Head of caudate nucleus (tissue), 42 donors: ENCODE measurements at regions not wholly inside any gene's neighbourhood (a gene's known extent, or its start where the extent isn't known, plus 50 kb on each side); places are given as distances from the start of the nearest gene placed in this dataset.
A peak's percentile ranks its signal among the peaks of the same experiment; 100 is the strongest.

Source experiments
- DNase-seq, 42 donors: peaks; one replicate each; pipeline versions ENCODE4 v3.0.0 to v3.0.0-alpha.2; 2020 to 2021; ENCODE audit warnings: mixed read lengths in 7 of 42
- intact Hi-C: fragments of 100-400 bp; cut with DNase I; formaldehyde crosslinking; loops from one replicate; pipeline ENCODE4 v1.15.0; 2022

DNA sequence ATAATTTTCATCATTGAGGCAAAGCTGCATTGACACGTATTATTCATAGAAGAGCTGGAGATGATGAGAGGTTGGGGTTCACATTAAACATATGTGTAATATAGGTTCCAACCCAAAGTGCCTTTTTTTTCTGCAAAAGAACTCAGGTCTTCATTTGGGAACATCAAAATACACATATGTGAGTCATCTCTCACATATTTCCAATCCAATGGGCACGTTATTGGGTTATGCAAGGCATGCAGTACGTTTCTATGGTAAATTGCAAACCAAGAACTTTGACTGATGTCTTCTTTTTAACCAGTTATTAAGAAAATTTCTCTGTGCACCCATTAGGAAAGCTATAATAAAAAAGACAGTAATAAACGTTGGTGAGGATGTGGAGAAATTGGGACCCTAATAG is 150.3 kb upstream of the FAM9B start:
- no peak for DNase-seq
- intact Hi-C loops = no loop called here

DNA sequence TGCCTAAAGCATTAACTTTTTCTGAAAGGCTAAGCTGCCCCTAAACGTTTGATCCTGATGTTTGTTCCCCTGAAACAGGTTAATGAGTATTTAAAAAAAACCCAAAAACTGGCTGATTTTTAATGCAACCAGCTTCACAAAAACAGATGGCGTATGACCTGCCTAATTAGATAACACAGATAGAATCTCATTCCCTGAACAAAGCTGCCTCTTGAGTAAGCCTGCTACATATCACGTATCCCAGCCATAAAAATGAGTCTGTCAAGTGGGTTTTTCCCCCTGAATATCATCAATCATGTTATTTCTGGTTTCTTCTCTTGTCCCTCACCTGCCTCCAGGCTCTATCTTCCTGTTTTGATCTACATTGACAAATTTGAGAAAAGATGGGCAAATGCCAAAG is 154.2 kb upstream of the FAM9B start:
- intact Hi-C loops = no loop called here
- no peak for DNase-seq

DNA sequence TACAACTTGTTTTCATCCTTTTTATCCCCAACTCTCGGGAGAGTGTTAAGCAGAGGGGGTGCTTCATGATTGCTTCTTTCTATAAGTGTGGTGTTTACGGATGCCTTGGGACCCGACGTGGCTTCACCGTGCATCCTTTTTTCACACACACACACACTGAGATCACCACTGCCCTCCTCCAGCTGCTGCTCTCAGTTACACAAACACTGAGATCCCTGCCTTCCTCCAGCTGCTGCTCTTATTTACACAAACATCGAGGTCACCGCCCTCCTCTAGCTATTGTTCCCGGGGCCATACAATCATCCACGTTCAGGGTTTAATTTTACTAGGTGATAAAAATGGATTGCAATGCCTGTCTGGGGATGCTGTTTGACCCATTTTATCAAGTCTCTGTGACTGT is 155.4 kb upstream of the FAM9B start:
- intact Hi-C loops = no loop called here
- DNase-seq = no peak

GRCh38 chrX:9191392-9191791 is 157.5 kb upstream of the FAM9B start:
- intact Hi-C loops = no loop called here
- DNase-seq = no peak

- intact Hi-C loops = no loop called here
- DNase-seq = no peak
Observed at GRCh38 chrX:9195199-9195880, 161.4 kb upstream of the FAM9B start.

DNA sequence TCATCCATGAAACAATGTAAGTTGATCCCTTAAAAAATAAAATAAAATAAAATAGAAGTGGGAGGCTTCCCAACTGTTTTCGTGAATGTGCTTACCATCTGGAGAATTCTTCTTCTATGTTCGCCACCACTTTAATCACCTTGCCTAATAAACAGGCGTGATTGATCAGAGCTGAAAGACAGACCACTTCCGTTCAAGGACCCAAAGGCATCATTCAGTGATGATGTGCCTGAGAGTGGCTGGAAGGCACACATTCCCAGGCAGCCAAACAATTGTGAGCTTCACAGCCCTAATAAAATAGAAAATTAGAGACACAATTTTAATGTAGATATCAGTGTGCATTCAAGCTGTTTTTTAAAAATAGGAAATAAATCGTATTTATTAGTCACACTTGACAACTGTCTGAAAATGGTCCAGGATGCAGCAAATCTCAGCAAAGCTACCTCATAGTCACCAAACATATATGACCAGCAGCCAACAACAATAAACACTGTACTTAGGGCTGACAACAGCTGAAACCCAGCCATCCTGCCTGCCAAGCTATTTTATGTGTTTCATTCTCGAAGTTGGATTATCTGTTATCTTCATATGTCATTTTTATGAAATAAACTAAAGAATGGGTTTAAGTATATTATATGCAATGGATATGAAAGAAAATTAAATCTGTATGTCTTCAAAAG is 163.2 kb upstream of the FAM9B start:
- no peak for DNase-seq
- intact Hi-C loops = no loop called here

GRCh38 chrX:9204560-9204959 is 170.6 kb upstream of the FAM9B start:
- no peak for DNase-seq
- intact Hi-C loops = no loop called here

GRCh38 chrX:9205599-9206223 is 171.8 kb upstream of the FAM9B start:
- DNase-seq = no peak
- intact Hi-C loops = no loop called here

GRCh38 chrX:9207142-9207541 is 173.2 kb upstream of the FAM9B start:
- DNase-seq = peak in 22 of 42 donors; percentile 9 to 51 (median 22)
- intact Hi-C loops = no loop called here

GRCh38 chrX:9211269-9211668 is 177.3 kb upstream of the FAM9B start:
- DNase-seq = no peak
- intact Hi-C loops = no loop called here

GRCh38 chrX:9221781-9222180 is 187.9 kb upstream of the FAM9B start:
- intact Hi-C loops = no loop called here
- DNase-seq = no peak

DNA sequence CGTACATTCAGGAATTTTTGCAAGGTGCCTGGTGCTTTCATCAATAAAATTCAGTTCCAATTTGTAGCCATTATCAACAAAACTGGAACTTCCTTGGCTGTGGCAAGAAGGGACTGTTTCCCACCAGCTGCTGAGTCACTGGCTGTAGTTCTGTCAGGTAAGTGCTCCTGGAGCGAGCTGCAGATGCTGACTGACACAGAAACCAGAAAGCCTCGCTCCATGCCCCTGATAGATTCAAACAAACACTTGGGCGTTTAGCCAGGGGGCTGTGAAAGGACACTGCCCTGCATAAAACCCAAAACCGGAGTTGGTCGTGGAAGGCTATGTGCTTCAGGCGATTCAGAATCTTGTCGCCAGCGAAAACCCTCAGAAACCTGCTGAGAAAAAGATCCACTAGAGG is 188.4 kb upstream of the FAM9B start:
- no peak for DNase-seq
- intact Hi-C loops = no loop called here

GRCh38 chrX:9227276-9227675 is 193.3 kb upstream of the FAM9B start:
- intact Hi-C loops = no loop called here

GRCh38 chrX:9231491-9231890 is 197.6 kb upstream of the FAM9B start:
- intact Hi-C loops = no loop called here

More at GRCh38 chrX:9227276-9227675, 193.3 kb upstream of the FAM9B start:
- DNase-seq = no peak

DNA sequence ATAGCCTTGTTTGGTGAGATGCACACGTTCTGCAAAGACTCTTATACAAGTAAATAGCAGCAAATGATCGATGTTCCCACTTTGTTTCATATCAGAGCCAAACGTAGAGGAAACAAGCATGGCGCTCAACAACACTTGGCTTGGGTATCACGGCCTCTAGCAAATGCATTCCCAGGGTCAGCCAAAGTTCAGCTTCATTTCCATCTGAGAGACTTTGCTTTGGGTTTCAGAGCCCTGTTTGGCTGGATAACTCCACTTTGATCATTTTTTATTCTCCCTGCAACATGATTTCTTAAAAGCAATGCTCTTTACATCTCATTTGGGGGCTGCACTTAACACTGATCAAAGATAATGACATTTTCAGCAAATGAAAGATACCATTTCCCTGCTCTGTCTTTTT is 199.2 kb upstream of the FAM9B start:
- intact Hi-C loops = no loop called here
- peak in 3 of 42 donors; percentile 6 to 13 (median 9) for DNase-seq

More at GRCh38 chrX:9231491-9231890, 197.6 kb upstream of the FAM9B start:
- DNase-seq = no peak

GRCh38 chrX:9234315-9234714 is 200.4 kb upstream of the FAM9B start:
- no peak for DNase-seq
- intact Hi-C loops = no loop called here

DNA sequence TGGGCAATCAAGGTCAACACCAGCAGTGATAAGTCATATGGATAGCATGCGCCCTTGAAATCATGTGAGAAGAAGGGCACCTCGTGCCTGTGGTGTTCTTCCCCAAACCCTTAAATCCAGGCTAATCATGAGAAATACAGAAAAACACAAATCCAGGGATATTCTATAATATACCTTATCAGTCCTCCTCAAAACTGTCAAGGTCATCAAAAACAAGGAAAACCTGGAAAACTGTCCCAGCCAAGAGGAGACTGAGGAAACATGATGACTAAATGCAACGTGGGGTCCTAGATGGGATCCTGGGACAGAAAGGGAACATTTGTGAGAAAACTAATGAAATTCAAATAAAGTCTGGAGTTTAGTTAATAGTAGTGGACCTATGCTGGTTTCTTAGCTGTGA is 201.8 kb upstream of the FAM9B start:
- DNase-seq = no peak
- intact Hi-C loops = no loop called here

DNA sequence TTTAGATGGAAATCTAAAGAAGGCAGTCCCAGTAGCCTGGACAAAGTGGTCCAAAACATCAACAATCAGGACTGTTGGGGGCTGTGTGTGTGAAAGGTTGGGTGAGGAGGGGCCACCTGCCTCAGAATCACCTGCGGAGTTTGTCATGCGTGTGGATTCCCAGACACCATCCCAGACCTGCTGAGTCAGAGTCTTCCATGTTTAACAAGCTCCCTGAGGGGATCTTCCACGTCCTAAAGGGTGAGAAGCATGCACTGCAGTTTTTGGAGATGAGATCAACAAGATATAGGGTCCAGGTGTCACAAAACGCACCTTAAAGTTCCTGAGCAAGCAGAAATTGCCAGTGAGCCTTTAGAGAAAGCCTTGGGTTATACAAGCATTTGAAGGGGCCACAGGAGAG is 207.0 kb upstream of the FAM9B start:
- no peak for DNase-seq
- intact Hi-C loops = no loop called here

DNA sequence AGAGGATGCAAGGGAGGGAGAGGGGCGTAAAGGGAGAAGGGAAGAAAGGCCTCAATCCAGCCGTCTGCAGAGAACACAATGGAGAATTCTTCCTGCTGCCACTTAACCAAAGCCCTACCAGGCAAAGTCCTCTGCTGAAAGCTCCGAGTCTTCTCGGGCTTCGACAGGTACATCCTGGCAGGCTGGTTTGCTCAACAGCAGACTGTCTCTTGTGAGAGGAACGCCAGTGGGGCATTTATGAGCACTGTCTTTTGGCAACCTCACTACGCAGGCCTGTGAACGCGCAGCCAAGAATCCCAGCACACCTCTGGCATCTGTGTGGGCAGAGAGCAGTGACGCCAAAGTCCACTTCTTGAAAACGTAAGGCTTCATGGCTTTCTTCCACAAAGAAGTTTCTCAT is 207.5 kb upstream of the FAM9B start:
- DNase-seq = no peak
- intact Hi-C loops = no loop called here

DNA sequence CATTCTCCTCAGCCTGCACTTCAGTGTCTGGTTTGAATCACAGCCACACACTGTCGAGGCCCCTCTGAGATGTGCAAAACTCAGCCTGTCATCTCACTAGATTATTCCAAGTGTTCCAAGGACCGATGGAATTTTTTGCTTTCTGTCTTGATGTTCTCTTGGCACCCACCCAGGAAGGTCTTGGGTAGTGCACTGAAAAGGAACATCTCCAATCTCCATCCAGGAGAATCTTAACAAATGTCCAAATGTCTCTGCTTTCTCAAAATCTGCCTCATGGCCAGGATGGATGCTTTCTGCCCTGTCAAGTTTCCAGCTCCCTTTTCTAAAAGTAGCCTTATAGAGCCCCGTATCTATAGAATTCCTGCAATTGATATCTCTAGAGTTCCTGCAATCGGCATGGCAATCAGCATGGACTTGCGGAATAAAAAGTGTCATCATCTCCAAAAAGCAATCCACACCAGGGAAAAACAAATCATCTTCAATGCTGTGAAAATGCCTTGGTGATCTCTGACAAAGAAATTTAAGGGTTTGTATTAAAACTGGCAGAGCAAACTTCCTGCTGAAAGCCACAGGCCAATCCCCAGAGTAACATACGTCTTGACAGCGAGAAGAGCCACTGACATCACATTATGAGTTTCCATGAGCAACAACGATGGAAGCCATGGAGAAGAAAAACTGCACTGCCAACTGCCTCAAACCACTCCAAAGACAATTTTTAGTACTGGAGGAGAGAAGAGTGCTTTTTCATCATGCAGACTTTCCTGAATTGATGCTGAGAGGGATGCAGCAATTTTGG is 215.3 kb upstream of the FAM9B start:
- intact Hi-C loops = no loop called here
- DNase-seq = no peak
